SIG-M5 treated with dmso at 0.1 percent for 504 hours (cell line): ENCODE measurements at regions not wholly inside any gene's neighbourhood (a gene's known extent, or its start where the extent isn't known, plus 50 kb on each side); places are given as distances from the start of the nearest gene placed in this dataset.
A peak's percentile ranks its signal among the peaks of the same experiment; 100 is the strongest.
"Not testable (repeated sequence)": the region's sequence is repeated elsewhere in the genome, so short reads cannot be mapped to it uniquely, and the experiment has no call there.

Experiments
- DNase-seq: peaks from one replicate; lab custom pipeline; 2025; ENCODE audit not compliant: unreplicated experiment; lab: John Stamatoyannopoulos, UW

DNA sequence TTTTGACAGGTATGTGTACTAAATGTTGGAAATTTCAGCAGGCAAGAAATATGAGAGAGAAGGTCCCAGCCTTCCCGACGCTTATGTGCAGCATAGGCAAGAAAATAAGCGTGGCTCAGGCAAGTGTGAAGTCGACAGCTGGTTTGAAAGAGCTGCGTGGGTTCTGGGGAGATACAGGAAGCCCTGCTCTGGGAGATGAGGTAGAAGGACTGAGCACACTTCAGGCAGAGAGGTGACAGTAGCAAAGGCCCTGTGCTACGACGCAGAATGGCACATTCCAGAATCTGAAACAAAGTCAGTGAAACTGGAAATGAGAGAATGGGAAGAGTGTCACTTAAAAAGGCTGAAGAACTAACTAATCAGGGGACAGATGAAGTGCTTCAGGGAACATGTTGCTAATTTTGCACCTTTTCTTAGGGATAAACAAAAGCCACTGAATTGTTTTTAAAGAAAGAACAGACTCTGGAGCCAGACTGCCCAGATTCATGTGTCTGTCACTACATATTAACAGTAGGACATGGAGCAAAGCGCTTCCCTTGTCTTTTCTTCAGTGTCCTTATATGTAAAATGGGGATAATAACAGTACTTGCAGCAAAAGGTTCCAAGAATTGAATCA lies 160.1 kb downstream of the SPRY2 start:
- no peak for DNase-seq

GRCh38 chr13:80177327-80177726 lies 163.6 kb downstream of the SPRY2 start:
- DNase-seq, result no peak

DNA sequence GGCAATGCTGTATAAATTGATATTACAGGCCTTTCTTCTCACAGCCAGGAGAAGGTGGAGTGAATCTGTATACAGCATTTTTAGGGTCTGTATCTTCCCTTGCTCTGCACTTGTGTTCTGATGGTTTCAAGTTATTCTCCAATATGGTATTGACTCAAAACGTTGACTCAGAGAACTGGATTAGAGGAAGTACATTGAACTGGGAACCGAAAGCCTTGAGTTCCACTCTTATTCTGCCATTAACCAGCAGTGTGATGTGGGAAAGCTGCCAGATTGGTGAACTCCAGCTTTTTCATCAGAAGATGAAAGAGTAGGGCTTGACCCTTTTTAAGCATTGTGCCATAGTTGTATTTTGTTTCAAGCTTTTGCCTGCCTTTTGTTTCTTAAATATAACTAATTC lies 167.7 kb downstream of the SPRY2 start:
- DNase-seq, result peak; percentile 96

- DNase-seq, result no peak
These were observed 169.8 kb downstream of the SPRY2 start for GRCh38 chr13:80171096-80171495.

GRCh38 chr13:80168089-80168850 lies 172.7 kb downstream of the SPRY2 start:
- DNase-seq, result peak; percentile 100

GRCh38 chr13:80166352-80166751 lies 174.6 kb downstream of the SPRY2 start:
- no peak for DNase-seq

DNA sequence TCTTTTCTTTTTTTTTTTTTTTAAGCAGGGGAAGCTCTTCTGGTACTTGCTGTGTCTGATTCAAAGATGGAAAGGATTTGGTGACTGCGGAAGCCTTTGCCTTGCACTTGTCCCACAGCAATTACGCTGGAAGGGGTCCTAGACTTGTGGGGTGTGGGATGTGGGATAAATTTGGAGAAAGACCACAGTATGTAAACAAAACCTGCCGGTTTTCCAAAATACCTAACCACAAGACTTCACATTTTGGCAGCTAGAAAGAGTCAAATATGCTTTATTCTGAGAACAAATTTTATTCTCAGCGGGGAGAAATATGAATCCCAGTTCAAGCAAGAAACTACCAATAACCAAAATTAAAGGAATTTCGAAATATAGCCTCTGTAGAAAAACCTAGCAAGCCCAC lies 176.5 kb downstream of the SPRY2 start:
- DNase-seq, result no peak

GRCh38 chr13:80161896-80162295 lies 179.0 kb downstream of the SPRY2 start:
- no peak for DNase-seq

- DNase-seq, result peak; percentile 64
These were observed 179.7 kb downstream of the SPRY2 start for GRCh38 chr13:80161219-80161618.

GRCh38 chr13:80160110-80160509 lies 180.8 kb downstream of the SPRY2 start:
- DNase-seq, result no peak

DNA sequence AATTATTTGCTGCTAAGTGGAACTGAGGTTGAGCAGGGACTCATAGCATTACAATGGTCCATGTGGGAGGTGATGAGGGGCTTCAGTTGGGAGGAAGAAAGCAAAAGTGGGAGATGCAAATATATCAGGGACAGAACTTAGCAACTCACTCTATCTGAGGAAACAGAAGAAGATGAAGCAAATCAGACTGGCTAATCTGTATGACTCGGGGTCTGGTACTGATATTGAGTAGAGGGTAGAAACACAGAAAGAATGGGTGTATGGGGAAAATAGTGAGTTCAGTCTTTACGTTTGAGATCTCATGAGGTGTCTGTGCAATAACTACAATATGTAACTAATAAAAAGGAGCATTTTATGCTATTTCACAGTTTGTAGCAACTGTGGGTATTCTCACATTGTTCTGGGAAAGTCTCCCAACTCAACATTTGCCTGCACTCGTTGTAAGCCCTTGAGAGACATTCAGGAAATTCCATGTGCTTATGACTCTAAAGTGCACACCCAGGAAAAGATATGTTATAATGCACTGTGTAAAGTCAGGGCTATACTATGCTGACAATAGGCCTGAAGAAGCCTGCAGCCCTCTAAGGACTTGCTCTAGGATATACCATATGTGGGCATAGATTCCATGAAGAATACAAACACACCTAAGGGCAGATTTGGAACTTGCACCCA lies 183.5 kb downstream of the SPRY2 start:
- no peak for DNase-seq

DNA sequence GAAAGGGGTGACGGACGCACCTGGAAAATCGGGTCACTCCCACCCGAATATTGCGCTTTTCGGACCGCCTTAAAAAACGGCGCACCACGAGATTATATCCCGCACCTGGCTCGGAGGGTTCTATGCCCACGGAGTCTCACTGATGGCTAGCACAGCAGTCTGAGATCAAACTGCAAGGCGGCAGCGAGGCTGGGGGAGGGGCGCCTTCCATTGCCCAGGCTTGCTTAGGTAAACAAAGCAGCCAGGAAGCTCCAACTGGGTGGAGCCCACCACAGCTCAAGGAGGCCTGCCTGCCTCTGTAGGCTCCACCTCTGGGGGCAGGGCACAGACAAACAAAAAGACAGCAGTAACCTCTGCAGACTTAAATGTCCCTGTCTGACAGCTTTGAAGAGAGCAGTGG lies 188.8 kb downstream of the SPRY2 start:
- not testable (repeated sequence) for DNase-seq

DNA sequence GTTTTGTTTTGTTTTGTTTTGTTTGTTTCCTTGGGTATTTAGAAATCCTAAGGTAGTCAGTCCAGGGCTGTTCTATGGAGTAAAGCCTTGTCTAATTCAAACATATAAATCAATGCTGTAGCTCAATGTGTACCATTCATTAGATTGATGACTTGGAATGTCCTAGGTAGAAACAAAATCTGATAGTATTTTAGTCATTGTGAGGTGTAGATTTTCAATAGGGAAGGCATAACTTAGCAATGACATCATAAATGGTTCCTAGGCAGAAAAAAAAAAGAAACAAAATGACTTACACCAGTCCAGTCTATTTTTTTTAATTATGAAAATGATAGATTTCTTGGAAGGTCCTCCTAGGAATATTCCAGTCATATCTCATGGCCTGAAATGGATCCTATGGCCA lies 189.9 kb downstream of the SPRY2 start:
- no peak for DNase-seq

DNA sequence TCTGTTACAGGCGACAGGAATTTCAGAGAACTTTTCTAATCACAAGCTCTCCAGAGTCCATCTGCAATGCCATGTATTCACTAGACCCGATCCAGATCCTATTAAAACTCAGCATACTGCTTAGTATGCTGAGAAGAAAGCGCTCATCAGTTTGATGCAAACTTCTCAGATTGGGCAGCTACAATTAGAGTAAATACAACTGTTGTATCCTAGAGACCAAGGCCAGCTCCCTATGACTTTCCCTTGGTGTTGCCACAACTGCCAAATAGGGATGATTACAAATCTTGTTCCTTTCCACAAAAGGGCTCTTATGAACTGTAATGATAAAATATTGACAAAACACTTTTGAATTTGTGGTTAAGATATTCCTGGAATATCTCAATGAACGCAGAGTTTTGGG lies 191.2 kb downstream of the SPRY2 start:
- no peak for DNase-seq

DNA sequence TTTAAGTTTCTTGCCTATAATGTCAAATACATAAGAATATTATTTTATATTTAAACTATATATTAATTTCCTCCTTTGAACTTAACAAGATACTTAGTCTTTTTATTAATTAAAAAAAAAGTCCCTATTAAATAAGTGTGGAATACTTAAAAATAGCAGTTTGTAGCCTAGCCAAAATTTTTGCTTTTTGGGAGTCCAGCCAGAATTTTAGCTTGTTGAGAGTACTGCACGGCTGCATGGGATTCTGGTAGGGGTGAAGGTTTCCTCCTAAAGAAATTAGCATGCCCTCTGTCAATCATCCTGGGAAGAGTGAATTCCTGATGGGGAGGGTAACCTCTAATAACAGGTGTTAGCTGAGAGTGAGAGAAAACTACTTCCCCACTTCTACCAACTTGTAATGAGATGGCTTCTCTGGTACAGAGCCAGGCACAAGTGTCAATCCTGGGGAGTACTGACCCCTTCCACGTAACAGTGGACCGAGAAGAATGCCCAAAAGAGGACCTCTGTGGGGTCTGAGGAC lies 195.7 kb downstream of the SPRY2 start:
- DNase-seq, result no peak

DNA sequence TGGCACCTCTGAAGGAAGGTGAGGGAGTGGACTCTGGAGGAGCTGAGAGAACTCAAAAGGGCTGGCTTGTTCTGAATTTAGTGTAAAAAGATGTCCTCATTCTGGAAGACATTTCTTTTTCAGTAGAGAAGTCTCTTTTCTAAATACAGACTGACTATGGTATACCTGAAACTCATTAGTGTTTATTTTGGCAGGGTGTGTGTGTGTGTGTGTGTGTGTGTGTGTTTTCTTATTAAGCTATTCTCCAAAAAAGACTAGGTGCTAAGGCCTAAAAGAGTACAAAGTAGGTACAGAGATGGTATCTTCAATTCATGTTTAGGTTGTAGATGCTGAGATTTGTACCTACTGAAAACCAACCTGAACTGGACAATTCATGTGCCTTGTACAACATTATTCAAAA lies 196.4 kb downstream of the SPRY2 start:
- no peak for DNase-seq

DNA sequence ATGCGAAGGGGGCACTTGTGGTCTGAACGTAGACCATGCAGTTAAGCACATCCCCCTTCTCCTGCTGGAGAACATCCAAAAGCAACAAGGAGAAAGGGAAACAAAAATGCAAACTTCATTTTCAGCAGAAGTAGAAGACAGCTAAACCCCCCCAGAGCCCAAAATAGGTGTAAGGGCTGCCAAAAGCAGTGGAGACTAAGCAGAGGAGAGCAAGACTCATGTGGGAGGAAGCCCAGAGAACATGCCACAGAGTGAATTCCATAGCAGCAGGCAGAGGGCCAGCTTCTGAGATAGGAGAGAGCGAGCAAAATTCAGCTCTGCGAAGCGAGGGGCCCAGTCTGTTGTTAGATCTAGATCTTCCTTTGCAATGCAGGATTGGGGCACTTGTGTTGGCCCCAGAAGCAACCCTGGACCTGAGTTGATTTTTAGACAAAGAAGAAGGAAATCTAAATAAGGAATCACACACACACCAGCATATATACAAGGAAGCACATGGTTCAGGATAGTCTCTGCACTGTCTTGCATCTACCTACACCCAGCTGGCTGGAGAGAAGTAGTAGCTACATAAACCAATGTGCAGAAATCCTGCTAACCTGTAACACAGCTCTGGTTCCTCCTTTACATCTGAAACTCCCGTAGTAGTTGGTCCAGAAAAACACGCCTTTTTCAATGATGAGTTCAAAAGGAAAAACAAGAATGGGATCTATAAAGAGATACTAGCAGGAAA lies 199.6 kb downstream of the SPRY2 start:
- no peak for DNase-seq

DNA sequence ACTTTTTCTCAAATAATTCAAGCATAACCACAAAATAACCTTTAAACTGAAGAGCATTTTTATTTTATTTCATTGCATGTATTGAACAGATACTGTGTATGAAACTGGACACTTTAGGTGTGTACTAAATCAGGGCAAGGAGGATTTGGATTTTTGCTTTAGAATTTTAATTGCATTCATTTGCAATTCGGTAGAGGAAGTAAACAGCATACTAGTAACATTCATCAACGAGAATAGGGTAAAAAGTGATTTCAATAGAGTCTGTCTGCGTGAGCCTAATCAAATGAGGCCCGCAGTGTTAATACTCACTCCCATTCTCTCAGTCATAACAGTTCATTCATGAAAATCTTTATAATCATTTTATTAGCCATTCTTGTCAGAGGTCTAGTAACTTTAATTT lies 200.2 kb downstream of the SPRY2 start:
- no peak for DNase-seq

- DNase-seq, result no peak
These were observed 201.7 kb downstream of the SPRY2 start for GRCh38 chr13:80139196-80139595.

DNA sequence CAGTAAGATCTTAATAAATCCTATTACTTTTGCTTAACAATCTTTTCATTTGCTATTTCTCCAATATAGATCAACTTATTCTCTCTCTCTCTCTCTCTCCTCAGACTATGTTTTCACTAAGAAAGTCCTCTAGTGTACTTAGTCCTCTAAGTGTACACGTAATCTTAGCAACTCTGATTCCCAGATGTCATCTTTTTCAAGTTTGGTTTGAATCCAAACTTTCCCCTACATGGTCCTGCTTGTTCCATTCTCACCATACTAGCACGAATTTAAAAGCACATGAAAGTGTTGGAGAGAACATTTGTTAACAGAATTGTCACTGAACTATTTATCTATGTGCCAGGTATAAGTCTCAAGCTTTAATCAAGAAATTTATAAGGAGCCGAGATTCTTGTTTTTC lies 202.9 kb downstream of the SPRY2 start:
- DNase-seq, result no peak

DNA sequence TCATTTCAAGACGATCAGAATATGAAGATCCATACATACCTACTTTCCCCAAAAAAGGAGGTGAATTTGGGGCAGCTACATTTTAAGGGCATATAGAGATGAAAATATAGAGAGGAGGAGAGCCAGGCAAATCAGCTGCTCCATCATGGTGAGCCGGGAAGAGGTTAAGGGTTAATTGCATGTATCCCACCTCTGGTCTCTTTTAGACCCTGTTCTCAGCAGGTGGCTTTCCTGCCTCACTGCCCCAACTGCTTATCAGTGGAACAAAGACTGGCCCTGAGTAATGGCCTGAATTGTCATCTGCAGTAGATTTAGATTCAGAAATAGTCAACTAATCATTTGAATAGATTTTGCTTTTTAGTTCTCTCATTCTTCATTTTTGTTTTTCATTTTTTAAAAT lies 206.6 kb downstream of the SPRY2 start:
- no peak for DNase-seq
